Stimulated activated CD8-positive, alpha-beta memory T cell treated with anti-CD3 and anti-CD28 coated beads, Interleukin-12 subunit alpha, Interleukin-12 subunit beta, amount 100 ng/mL, for 4 hours (primary cell): ENCODE measurements at regions not wholly inside any gene's neighbourhood (a gene's known extent, or its start where the extent isn't known, plus 50 kb on each side); places are given as distances from the start of the nearest gene placed in this dataset.
"Not testable (repeated sequence)": the region's sequence is repeated elsewhere in the genome, so short reads cannot be mapped to it uniquely, and the experiment has no call there.

ENCODE experiments used
- DNase-seq: peaks from one replicate; pipeline ENCODE4 v3.0.0-alpha.2; 2020; ENCODE audit warnings: low read depth

- DNase-seq: not testable (repeated sequence)
These were observed 469.4 kb upstream of the SPRY2 start for GRCh38 chr13:80810294-80810693.

- no peak for DNase-seq
These were observed 462.0 kb upstream of the SPRY2 start for GRCh38 chr13:80802946-80803345.

- no peak for DNase-seq
These were observed 457.7 kb upstream of the SPRY2 start for GRCh38 chr13:80798576-80799133.

- no peak for DNase-seq
These were observed 446.7 kb upstream of the SPRY2 start for GRCh38 chr13:80787604-80788003.

- DNase-seq: no peak
These were observed 443.1 kb upstream of the SPRY2 start for GRCh38 chr13:80783926-80784565.

GRCh38 chr13:80782441-80782840, 441.5 kb upstream of the SPRY2 start:
- no peak for DNase-seq

GRCh38 chr13:80778297-80778696, 437.4 kb upstream of the SPRY2 start:
- DNase-seq: no peak

- DNase-seq: no peak
These were observed 416.8 kb upstream of the SPRY2 start for GRCh38 chr13:80757694-80758093.

GRCh38 chr13:80755910-80756309, 415.0 kb upstream of the SPRY2 start:
- no peak for DNase-seq

GRCh38 chr13:80754441-80754840, 413.5 kb upstream of the SPRY2 start:
- no peak for DNase-seq

GRCh38 chr13:80753866-80754265, 412.9 kb upstream of the SPRY2 start:
- no peak for DNase-seq

GRCh38 chr13:80751854-80752253, 410.9 kb upstream of the SPRY2 start:
- DNase-seq: no peak

GRCh38 chr13:80744147-80744914, 403.4 kb upstream of the SPRY2 start:
- no peak for DNase-seq

GRCh38 chr13:80742033-80742432, 401.1 kb upstream of the SPRY2 start:
- no peak for DNase-seq

- DNase-seq: no peak
These were observed 399.1 kb upstream of the SPRY2 start for GRCh38 chr13:80740071-80740470.

- no peak for DNase-seq
These were observed 396.6 kb upstream of the SPRY2 start for GRCh38 chr13:80737513-80737912.

- no peak for DNase-seq
These were observed 386.5 kb upstream of the SPRY2 start for GRCh38 chr13:80727321-80727975.

- DNase-seq: no peak
These were observed 385.9 kb upstream of the SPRY2 start for GRCh38 chr13:80726868-80727267.

GRCh38 chr13:80721689-80722088, 380.8 kb upstream of the SPRY2 start:
- DNase-seq: no peak

GRCh38 chr13:80718970-80719369, 378.0 kb upstream of the SPRY2 start:
- DNase-seq: no peak

- DNase-seq: no peak
These were observed 376.9 kb upstream of the SPRY2 start for GRCh38 chr13:80717776-80718175.

GRCh38 chr13:80716610-80717081, 375.7 kb upstream of the SPRY2 start:
- DNase-seq: no peak

GRCh38 chr13:80712026-80712425, 371.1 kb upstream of the SPRY2 start:
- DNase-seq: no peak
